Endothelial cell of umbilical vein (primary cell): ENCODE measurements at regions not wholly inside any gene's neighbourhood (a gene's known extent, or its start where the extent isn't known, plus 50 kb on each side); places are given as distances from the start of the nearest gene placed in this dataset.

Source experiments
- BruUV-seq: library from RNA; stranded (reverse); fragments of 400-500 nt; replicated peaks from 2 replicates; lab custom pipeline; 2021; lab: Mats Ljungman, UMichigan
- CTCF ChIA-PET: fragments of 300-600, 350-600 bp; sonication (Branson Sonifier 250); formaldehyde crosslinking; loops from one replicate; lab custom pipeline; 2021; ENCODE audit warnings: antibody characterized with exemption, inconsistent platforms; lab: Charles Lee
- POLR2A ChIA-PET: fragments of 300-600, 350-600 bp; sonication (Branson Sonifier 250); formaldehyde crosslinking; loops from one replicate; lab custom pipeline; 2021; ENCODE audit warnings: antibody characterized with exemption, inconsistent platforms; lab: Charles Lee
- DNase-seq: peaks from one replicate; pipeline ENCODE4 v3.0.0-alpha.2; 2011; ENCODE audit warnings: low read depth, low spot score
- FAIRE-seq: peaks from 2 replicates; lab custom pipeline; 2011; peaks lifted over from hg19 to GRCh38; lab: Jason Lieb, UNC
- H2AFZ ChIP-seq: 2 replicates; pipeline ENCODE4 v1.6.0; 2012; ENCODE audit warnings: low read depth, low read length, control low read depth, inconsistent platforms
- H3K27ac ChIP-seq: 2 replicates; pipeline ENCODE4 v1.5.1; 2011; ENCODE audit warnings: low read depth, mild to moderate bottlenecking, control low read depth, low read length, moderate library complexity; ENCODE audit not compliant: insufficient read depth
- H3K27me3 ChIP-seq, 2 experiments: 2 replicates each; pipeline versions ENCODE4 v1.6.0 to v1.6.1; 2011; ENCODE audit warnings: low read length in 2 of 2, mixed read lengths in 1 of 2; ENCODE audit not compliant: control insufficient read depth in 2 of 2, insufficient read depth in 2 of 2
- H3K36me3 ChIP-seq, 2 experiments: 2 replicates in 1 of 2; 3 replicates in 1 of 2; pipeline ENCODE4 v1.5.1; 2011; ENCODE audit warnings: low read length in 2 of 2, mild to moderate bottlenecking in 1 of 2, moderate library complexity in 1 of 2; ENCODE audit not compliant: control insufficient read depth in 2 of 2, insufficient read depth in 2 of 2; ENCODE audit errors: extremely low read depth in 1 of 2
- H3K4me1 ChIP-seq: 3 replicates; pipeline ENCODE4 v1.5.1; 2011; ENCODE audit warnings: mild to moderate bottlenecking, low read length; ENCODE audit not compliant: control insufficient read depth, insufficient read depth; ENCODE audit errors: extremely low read depth
- H3K4me2 ChIP-seq: 2 replicates; pipeline ENCODE4 v1.6.1; 2011; ENCODE audit warnings: low read length, control low read depth, mixed read lengths; ENCODE audit not compliant: insufficient read depth
- H3K4me3 ChIP-seq, 3 experiments: fragments of 200-600 bp in 1 of 3; sonication (generic), shearing (Covaris generic) in 1 of 3; replicated peaks in 1 of 3; 2 replicates each; pipeline ENCODE4 v1.5.1; 2011 to 2016; ENCODE audit warnings: control low read depth in 3 of 3, low read length in 3 of 3, mild to moderate bottlenecking in 2 of 3, inconsistent platforms in 1 of 3, low read depth in 1 of 3, moderate library complexity in 1 of 3; ENCODE audit not compliant: insufficient read depth in 1 of 3
- H3K79me2 ChIP-seq: 2 replicates; pipeline ENCODE4 v1.6.0; 2012; ENCODE audit warnings: low read length, inconsistent platforms; ENCODE audit not compliant: control insufficient read depth, insufficient read depth
- H3K9ac ChIP-seq: replicated peaks from 2 replicates; pipeline ENCODE3; 2011; ENCODE audit warnings: low read length, control low read depth; ENCODE audit not compliant: insufficient read depth; ENCODE audit errors: extremely low read depth
- H3K9me1 ChIP-seq: replicated peaks from 3 replicates; pipeline ENCODE4 v1.6.0; 2011; ENCODE audit warnings: mild to moderate bottlenecking, low read length; ENCODE audit not compliant: control insufficient read depth, insufficient read depth; ENCODE audit errors: extremely low read depth
- H3K9me3 ChIP-seq: replicated peaks from 2 replicates; pipeline ENCODE4 v1.5.1; 2012; ENCODE audit warnings: low read length, inconsistent platforms; ENCODE audit not compliant: control insufficient read depth, insufficient read depth
- H4K20me1 ChIP-seq: replicated peaks from 2 replicates; pipeline ENCODE3; 2011; ENCODE audit warnings: mild to moderate bottlenecking, low read length; ENCODE audit not compliant: control insufficient read depth, insufficient read depth; ENCODE audit errors: extremely low read depth
- CTCF ChIP-seq, 2 donors: IDR thresholded peaks; 1 replicate in 1 of 2; 2 replicates in 1 of 2; pipeline ENCODE4 v1.5.1; 2011; ENCODE audit warnings: low read length in 2 of 2, mild to moderate bottlenecking in 2 of 2, moderate library complexity in 2 of 2, control low read depth in 1 of 2, inconsistent platforms in 1 of 2, low read depth in 1 of 2; ENCODE audit not compliant: insufficient read depth in 1 of 2; ENCODE audit errors: extremely low read depth in 1 of 2
- EZH2 ChIP-seq: IDR thresholded peaks from 2 replicates; pipeline ENCODE4 v1.6.1; 2012; ENCODE audit warnings: borderline replicate concordance, low read depth, mild to moderate bottlenecking, moderate library complexity, low read length, inconsistent platforms; ENCODE audit not compliant: severe bottlenecking
- FOS ChIP-seq: IDR thresholded peaks from 2 replicates; pipeline ENCODE4 v1.6.1; 2011; ENCODE audit warnings: mild to moderate bottlenecking, low read length, moderate library complexity, borderline replicate concordance; ENCODE audit not compliant: insufficient read depth
- GATA2 ChIP-seq: IDR thresholded peaks from 2 replicates; pipeline ENCODE4 v1.7.0; 2011; ENCODE audit warnings: low read depth, mild to moderate bottlenecking, moderate library complexity, mixed read lengths, low read length; ENCODE audit not compliant: insufficient read length, insufficient read depth
- JUN ChIP-seq: IDR thresholded peaks from 2 replicates; pipeline ENCODE4 v1.6.1; 2011; ENCODE audit warnings: borderline replicate concordance, low read depth; ENCODE audit not compliant: insufficient read length, insufficient read depth
- MYC ChIP-seq: IDR thresholded peaks from one replicate; pipeline ENCODE4 v1.6.1; 2011; ENCODE audit warnings: mild to moderate bottlenecking, low read depth, low read length
- POLR2A ChIP-seq: IDR thresholded peaks from 2 replicates; pipeline ENCODE4 v1.6.1; 2012; ENCODE audit warnings: low read depth, mild to moderate bottlenecking, control low read depth, low read length
- POLR2AphosphoS5 ChIP-seq: IDR thresholded peaks from 2 replicates; pipeline ENCODE4 v1.6.1; 2012; ENCODE audit warnings: low read depth, mild to moderate bottlenecking, control low read depth, low read length, moderate library complexity; ENCODE audit not compliant: insufficient read depth
- dilution Hi-C: fragments of 300-500 bp; cut with MboI; formaldehyde crosslinking; loops from one replicate; pipeline ENCODE4 v1.15.0; 2019; ENCODE audit warnings: low sequenced_read_pairs; ENCODE audit not compliant: extremely low pct_ligation_motif_present
- intact Hi-C: fragments of 100-400 bp; cut with micrococcal nuclease; formaldehyde crosslinking; loops from one replicate; pipeline ENCODE4 v1.10.0; 2022
- TF ChIP-seq, protein P1 (sequence below): IDR thresholded peaks from 2 replicates; pipeline ENCODE4 v1.6.1; 2011; ENCODE audit not compliant: insufficient read depth, insufficient read length

- Histone ChIP-seq H3K79me2 (no peaks in the 10 kb centered on the region), H3K4me1 (no peaks in the 10 kb centered on the region), H3K9me1 (no peaks in the 10 kb centered on the region), H2AFZ (no peak overlapping the region), H3K36me3 (no peaks in the 10 kb centered on the region), H4K20me1 (no peaks in the 10 kb centered on the region), H3K27me3 (no peaks in the 10 kb centered on the region), H3K27ac (no peak overlapping the region), H3K4me2 (no peak overlapping the region), H3K9ac (no peak overlapping the region), H3K9me3 (peaks cover 3% of the 10 kb centered on the region), H3K4me3 (no peak overlapping the region)
- intact Hi-C loops: no loop called here
- BruUV-seq: no TSS peak
- DNase-seq (no peak), FAIRE-seq (no peak)
- POLR2A ChIA-PET: no interaction called here
- TF ChIP-seq CTCF (IDR thresholded peaks at IDR 0.05; ENCODE audit: extremely low read depth in 1 of 2, insufficient read depth in 1 of 2, low read depth in 1 of 2, low read length in 2 of 2): no peak
- no peak for TF ChIP-seq POLR2A
- no peak for TF ChIP-seq POLR2AphosphoS5
- TF ChIP-seq, protein P1, sequence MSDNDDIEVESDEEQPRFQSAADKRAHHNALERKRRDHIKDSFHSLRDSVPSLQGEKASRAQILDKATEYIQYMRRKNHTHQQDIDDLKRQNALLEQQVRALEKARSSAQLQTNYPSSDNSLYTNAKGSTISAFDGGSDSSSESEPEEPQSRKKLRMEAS: no peak
- no peak for TF ChIP-seq JUN
- CTCF ChIA-PET: no interaction called here
- dilution Hi-C loops: no loop called here
These were observed 408.7 kb downstream of the BRD1 start for GRCh38 chr22:49418943-49419342.

- no TSS peak for BruUV-seq
- dilution Hi-C loops: no loop called here
- H3K9ac ChIP-seq: no peak overlapping the region
- H3K4me1 ChIP-seq: no peaks in the 10 kb centered on the region
- H4K20me1 ChIP-seq: no peaks in the 10 kb centered on the region
- H3K9me3 ChIP-seq: peaks cover 5% of the 10 kb centered on the region
- H3K27ac ChIP-seq: no peak overlapping the region
- H3K4me2 ChIP-seq: no peak overlapping the region
- H3K4me3 ChIP-seq: no peak overlapping the region
- no peaks in the 10 kb centered on the region for H3K27me3 ChIP-seq
- H3K36me3 ChIP-seq: no peaks in the 10 kb centered on the region
- no peaks in the 10 kb centered on the region for H3K9me1 ChIP-seq
- ChIA-PET CTCF (no interaction called here), POLR2A (no interaction called here)
- no peak for TF ChIP-seq FOS
- no peak for TF ChIP-seq GATA2
- TF ChIP-seq EZH2: no peak
- TF ChIP-seq POLR2AphosphoS5: no peak
- TF ChIP-seq CTCF (IDR thresholded peaks at IDR 0.05; ENCODE audit: extremely low read depth in 1 of 2, insufficient read depth in 1 of 2, low read depth in 1 of 2, low read length in 2 of 2): no peak
- TF ChIP-seq, protein P1: no peak
- no peak for TF ChIP-seq POLR2A
- no peak for TF ChIP-seq MYC
- DNase-seq: no peak
- no peaks in the 10 kb centered on the region for H3K79me2 ChIP-seq
- no peak for FAIRE-seq
- no peak overlapping the region for H2AFZ ChIP-seq
- intact Hi-C loops: no loop called here
These were observed 409.3 kb downstream of the BRD1 start for GRCh38 chr22:49418341-49418894.
